HG02759 (cell line): ENCODE measurements at regions not wholly inside any gene's neighbourhood (a gene's known extent, or its start where the extent isn't known, plus 50 kb on each side); places are given as distances from the start of the nearest gene placed in this dataset.

Experiments used
- ATAC-seq: cut with Tn5 transposase; IDR thresholded peaks from one replicate; pipeline ENCODE4 v1.9.1; 2021; ENCODE audit warnings: mild to moderate bottlenecking, moderate library complexity; ENCODE audit not compliant: unreplicated experiment

- no peak for ATAC-seq
Measured at GRCh38 chr3:194801461-194802432, 116.1 kb downstream of the FAM43A start.

GRCh38 chr3:194804796-194805195, 119.1 kb downstream of the FAM43A start:
- no peak for ATAC-seq

- no peak for ATAC-seq
Measured at GRCh38 chr3:194805546-194805945, 119.9 kb downstream of the FAM43A start.

- ATAC-seq = no peak
Measured at GRCh38 chr3:194806991-194807630, 121.4 kb downstream of the FAM43A start.

- ATAC-seq = no peak
Measured at GRCh38 chr3:194808640-194809097, 123.0 kb downstream of the FAM43A start.

- ATAC-seq = no peak
Measured at GRCh38 chr3:194809382-194809781, 123.7 kb downstream of the FAM43A start.

- ATAC-seq = no peak
Measured at GRCh38 chr3:194810076-194810475, 124.4 kb downstream of the FAM43A start.

- ATAC-seq = no peak
Measured at GRCh38 chr3:194811118-194811517, 125.4 kb downstream of the FAM43A start.

- ATAC-seq = no peak
Measured at GRCh38 chr3:194812176-194812575, 126.5 kb downstream of the FAM43A start.

- ATAC-seq = no peak
Measured at GRCh38 chr3:194814878-194815357, 129.2 kb downstream of the FAM43A start.

GRCh38 chr3:194816748-194817591, 131.3 kb downstream of the FAM43A start:
- ATAC-seq = no peak

- no peak for ATAC-seq
Measured at GRCh38 chr3:194817592-194817930, 131.9 kb downstream of the FAM43A start.

- no peak for ATAC-seq
Measured at GRCh38 chr3:194817936-194818335, 132.3 kb downstream of the FAM43A start.

GRCh38 chr3:194824100-194824499, 138.4 kb downstream of the FAM43A start:
- ATAC-seq = no peak

- ATAC-seq = no peak
Measured at GRCh38 chr3:194824701-194825111, 139.0 kb downstream of the FAM43A start.

- no peak for ATAC-seq
Measured at GRCh38 chr3:194826594-194826993, 140.9 kb downstream of the FAM43A start.

GRCh38 chr3:194827486-194827885, 141.8 kb downstream of the FAM43A start:
- ATAC-seq = no peak

GRCh38 chr3:194828116-194828515, 142.4 kb downstream of the FAM43A start:
- ATAC-seq = no peak

- ATAC-seq = no peak
Measured at GRCh38 chr3:194828926-194829325, 143.2 kb downstream of the FAM43A start.

- ATAC-seq = no peak
Measured at GRCh38 chr3:194830401-194830800, 144.7 kb downstream of the FAM43A start.

GRCh38 chr3:194830978-194831377, 145.3 kb downstream of the FAM43A start:
- no peak for ATAC-seq
